Lung (tissue), 11 donors: ENCODE measurements at regions not wholly inside any gene's neighbourhood (a gene's known extent, or its start where the extent isn't known, plus 50 kb on each side); places are given as distances from the start of the nearest gene placed in this dataset.

Experiments used
- ATAC-seq: fragments of 200-7000 bp; cut with Tn5 transposase; one replicate; pipeline ENCODE4 v1.9.1; 2020; ENCODE audit warnings: moderate number of reproducible peaks; ENCODE audit not compliant: insufficient read depth, low FRiP score
- DNase-seq, 3 donors: peaks; one replicate each; pipeline ENCODE4 v3.0.0-alpha.2; 2013 to 2017
- H3K27ac ChIP-seq, 2 donors: one replicate each; pipeline ENCODE4 v1.5.1; 2013; ENCODE audit warnings: mild to moderate bottlenecking in 2 of 2, moderate library complexity in 2 of 2, control low read depth in 1 of 2, inconsistent platforms in 1 of 2, low read depth in 1 of 2, low read length in 1 of 2
- H3K27me3 ChIP-seq, 3 donors: one replicate each; pipeline ENCODE4 v1.5.1; 2013; ENCODE audit warnings: low read length in 2 of 3; ENCODE audit not compliant: control insufficient read depth in 3 of 3, insufficient read depth in 3 of 3
- H3K36me3 ChIP-seq, 4 donors: one replicate each; pipeline ENCODE4 v1.5.1; 2013; ENCODE audit warnings: low read length in 4 of 4, mild to moderate bottlenecking in 1 of 4, moderate library complexity in 1 of 4; ENCODE audit not compliant: control insufficient read depth in 4 of 4, insufficient read depth in 4 of 4
- H3K4me1 ChIP-seq, 5 donors: one replicate each; pipeline ENCODE4 v1.5.1; 2013; ENCODE audit warnings: low read length in 5 of 5, mild to moderate bottlenecking in 2 of 5, moderate library complexity in 1 of 5; ENCODE audit not compliant: control insufficient read depth in 5 of 5, insufficient read depth in 5 of 5
- H3K4me3 ChIP-seq: one replicate; pipeline ENCODE4 v1.5.1; 2013; ENCODE audit warnings: mild to moderate bottlenecking, control low read depth, moderate library complexity
- H3K9ac ChIP-seq, 2 donors: one replicate each; pipeline ENCODE4 v1.5.1; 2013; ENCODE audit warnings: low read length in 2 of 2, control low read depth in 1 of 2; ENCODE audit not compliant: insufficient read depth in 1 of 2
- H3K9me3 ChIP-seq, 4 donors: one replicate each; pipeline ENCODE4 v1.5.1; 2013; ENCODE audit warnings: low read length in 3 of 4, mild to moderate bottlenecking in 1 of 4, moderate library complexity in 1 of 4; ENCODE audit not compliant: control insufficient read depth in 4 of 4, insufficient read depth in 3 of 4
- WGBS, 2 donors: extraction: QIAGEN DNeasy Blood & Tissue Kit; methylation state at CpG; one replicate each; pipeline ENCODE4 v1.1.7; 2013; 5-methylcytosine and 5-hydroxymethylcytosine counted together
- TF ChIP-seq, protein P1 (sequence below): IDR thresholded peaks from 2 replicates; pipeline ENCODE4 v1.5.1; 2012; ENCODE audit warnings: mild to moderate bottlenecking; ENCODE audit errors: control extremely low read depth, extremely low read depth
- donor health status: control.
- donor health status: control.
- donor health status: Bipolar disorder and iron deficiency.
- donor health status: healthy.
- donor health status: DM: yes; HTN: yes; CAD: no.

DNA sequence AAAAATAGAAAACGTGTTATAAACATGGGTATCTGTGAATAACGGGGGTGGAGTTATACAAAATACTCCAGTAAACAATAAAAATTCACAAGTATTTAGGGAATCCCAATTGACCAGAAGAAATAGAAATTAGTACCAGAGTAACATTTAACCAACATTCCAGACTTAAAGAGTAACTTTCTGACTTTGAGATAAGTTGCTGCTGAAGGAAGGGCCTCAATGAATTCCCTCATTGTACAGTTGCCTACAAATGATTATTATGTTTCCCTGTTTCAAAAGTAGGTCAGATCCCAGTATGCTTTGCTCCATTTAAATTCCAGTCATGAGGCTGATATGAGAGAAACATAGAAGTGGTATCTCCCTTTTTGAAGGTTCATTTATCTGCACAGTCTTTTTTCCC, 88.3 kb upstream of the KCNH7 start:
- DNase-seq, result peak in 1 of 3 donors; percentile 3
- no peak for ATAC-seq
- Histone ChIP-seq H3K27ac (no peak overlapping the region), H3K9me3 (no peaks in the 10 kb centered on the region), H3K4me1 (peaks cover 0 to 14% (median 0%) of the 10 kb centered on the region in 5 donors), H3K27me3 (no peaks in the 10 kb centered on the region), H3K36me3 (no peaks in the 10 kb centered on the region), H3K9ac (no peak overlapping the region), H3K4me3 (no peak overlapping the region)
- 71 to 83% methylated on average over 2 of the region's 2 CpGs for WGBS, 2 donors
- TF ChIP-seq, protein P1, sequence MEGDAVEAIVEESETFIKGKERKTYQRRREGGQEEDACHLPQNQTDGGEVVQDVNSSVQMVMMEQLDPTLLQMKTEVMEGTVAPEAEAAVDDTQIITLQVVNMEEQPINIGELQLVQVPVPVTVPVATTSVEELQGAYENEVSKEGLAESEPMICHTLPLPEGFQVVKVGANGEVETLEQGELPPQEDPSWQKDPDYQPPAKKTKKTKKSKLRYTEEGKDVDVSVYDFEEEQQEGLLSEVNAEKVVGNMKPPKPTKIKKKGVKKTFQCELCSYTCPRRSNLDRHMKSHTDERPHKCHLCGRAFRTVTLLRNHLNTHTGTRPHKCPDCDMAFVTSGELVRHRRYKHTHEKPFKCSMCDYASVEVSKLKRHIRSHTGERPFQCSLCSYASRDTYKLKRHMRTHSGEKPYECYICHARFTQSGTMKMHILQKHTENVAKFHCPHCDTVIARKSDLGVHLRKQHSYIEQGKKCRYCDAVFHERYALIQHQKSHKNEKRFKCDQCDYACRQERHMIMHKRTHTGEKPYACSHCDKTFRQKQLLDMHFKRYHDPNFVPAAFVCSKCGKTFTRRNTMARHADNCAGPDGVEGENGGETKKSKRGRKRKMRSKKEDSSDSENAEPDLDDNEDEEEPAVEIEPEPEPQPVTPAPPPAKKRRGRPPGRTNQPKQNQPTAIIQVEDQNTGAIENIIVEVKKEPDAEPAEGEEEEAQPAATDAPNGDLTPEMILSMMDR, result no peak

DNA sequence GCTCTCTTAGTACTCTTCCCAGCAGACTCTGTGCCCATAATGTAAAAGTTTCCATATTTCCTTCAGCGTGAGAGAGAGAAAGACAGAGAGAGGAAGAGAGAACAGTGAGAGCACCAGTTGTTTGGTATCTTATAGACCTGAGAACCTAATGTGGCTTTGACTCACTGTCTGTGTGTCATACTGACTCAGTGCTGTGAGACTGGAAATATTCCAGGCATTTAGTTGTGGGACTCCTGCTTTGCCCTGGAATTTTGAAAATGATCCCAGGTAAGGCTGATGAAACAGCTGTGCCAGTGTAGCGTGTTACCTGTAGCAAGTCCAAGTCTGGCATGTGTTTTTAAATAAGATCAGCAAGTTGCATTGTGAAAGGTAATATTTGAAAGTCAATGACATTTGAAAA, 87.9 kb upstream of the KCNH7 start:
- no peak overlapping the region for H3K27ac ChIP-seq
- H3K36me3 ChIP-seq, result no peaks in the 10 kb centered on the region
- no peak overlapping the region for H3K9ac ChIP-seq
- no peak for ATAC-seq
- H3K9me3 ChIP-seq, result no peaks in the 10 kb centered on the region
- H3K27me3 ChIP-seq, result no peaks in the 10 kb centered on the region
- peaks cover 0 to 14% (median 0%) of the 10 kb centered on the region in 5 donors for H3K4me1 ChIP-seq
- DNase-seq, result no peak
- 79 to 92% methylated on average over 2 of the region's 2 CpGs for WGBS, 2 donors
- H3K4me3 ChIP-seq, result no peak overlapping the region
- TF ChIP-seq, protein P1, result no peak

DNA sequence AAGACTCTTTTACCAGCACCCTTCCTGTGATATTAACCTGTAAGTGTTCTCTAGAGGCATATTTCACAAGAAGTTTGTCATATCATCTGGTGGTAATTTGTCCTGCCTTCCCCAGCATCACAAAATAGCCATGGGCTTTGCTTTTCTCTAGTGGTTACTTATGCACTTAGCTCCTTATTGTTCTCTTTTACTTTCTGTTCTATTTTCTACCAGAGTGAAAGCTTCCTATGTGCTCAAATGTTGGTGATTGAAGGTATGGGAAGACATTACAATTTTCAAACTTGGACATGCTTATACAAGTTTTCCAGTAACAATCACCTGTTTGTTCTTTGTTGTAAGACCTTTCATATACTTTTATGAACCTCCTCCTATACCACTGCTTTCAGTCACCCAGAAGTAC, 87.0 kb upstream of the KCNH7 start:
- Histone ChIP-seq H3K9me3 (no peaks in the 10 kb centered on the region), H3K27me3 (no peaks in the 10 kb centered on the region), H3K9ac (no peak overlapping the region), H3K36me3 (no peaks in the 10 kb centered on the region), H3K27ac (no peak overlapping the region), H3K4me3 (no peak overlapping the region), H3K4me1 (peaks cover 0 to 14% (median 0%) of the 10 kb centered on the region in 5 donors)
- no peak for DNase-seq
- no peak for ATAC-seq
- TF ChIP-seq, protein P1, result no peak

DNA sequence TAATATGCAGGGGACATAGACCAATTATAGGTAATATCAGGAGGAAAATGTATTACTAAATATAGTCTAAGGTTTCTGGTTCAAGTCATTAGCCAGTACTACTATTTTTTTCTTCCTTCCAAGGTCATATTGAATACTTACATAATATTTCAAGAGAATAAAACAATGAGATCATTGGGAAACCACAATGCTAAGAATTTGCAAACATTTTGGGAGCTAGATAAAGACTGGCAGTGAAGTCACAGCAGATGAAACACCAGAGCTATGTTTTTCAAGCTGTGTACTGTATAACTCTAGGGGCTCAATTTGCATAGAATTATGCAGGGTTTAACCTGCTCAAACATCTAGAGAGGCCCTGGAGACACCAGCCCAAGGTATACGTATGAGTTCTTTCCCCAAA, 80.5 kb upstream of the KCNH7 start:
- Histone ChIP-seq H3K36me3 (no peaks in the 10 kb centered on the region), H3K27ac (no peak overlapping the region), H3K9ac (no peak overlapping the region), H3K4me3 (no peak overlapping the region), H3K4me1 (no peaks in the 10 kb centered on the region), H3K27me3 (no peaks in the 10 kb centered on the region), H3K9me3 (peaks cover 0 to 5% (median 0%) of the 10 kb centered on the region in 4 donors)
- WGBS, 2 donors, result 78 to 87% methylated on average over 1 of the region's 1 CpG
- TF ChIP-seq, protein P1, result no peak
- ATAC-seq (no peak), DNase-seq (no peak)
